GM18951 (cell line): ENCODE measurements at regions not wholly inside any gene's neighbourhood (a gene's known extent, or its start where the extent isn't known, plus 50 kb on each side); places are given as distances from the start of the nearest gene placed in this dataset.
"Not testable (repeated sequence)": the region's sequence is repeated elsewhere in the genome, so short reads cannot be mapped to it uniquely, and the experiment has no call there.

Source experiments
- POLR2A ChIP-seq: IDR thresholded peaks from 4 replicates; pipeline ENCODE4 v1.6.1; 2011; ENCODE audit warnings: mild to moderate bottlenecking; ENCODE audit not compliant: insufficient read length, insufficient read depth; ENCODE audit errors: extremely low read depth
- in situ Hi-C: fragments of 300-500 bp; cut with MboI; formaldehyde crosslinking; loops from one replicate; pipeline ENCODE4 v1.12.0; 2022; ENCODE audit warnings: low sequenced_read_pairs, mixed read lengths, inconsistent platforms; ENCODE audit not compliant: unreplicated experiment

DNA sequence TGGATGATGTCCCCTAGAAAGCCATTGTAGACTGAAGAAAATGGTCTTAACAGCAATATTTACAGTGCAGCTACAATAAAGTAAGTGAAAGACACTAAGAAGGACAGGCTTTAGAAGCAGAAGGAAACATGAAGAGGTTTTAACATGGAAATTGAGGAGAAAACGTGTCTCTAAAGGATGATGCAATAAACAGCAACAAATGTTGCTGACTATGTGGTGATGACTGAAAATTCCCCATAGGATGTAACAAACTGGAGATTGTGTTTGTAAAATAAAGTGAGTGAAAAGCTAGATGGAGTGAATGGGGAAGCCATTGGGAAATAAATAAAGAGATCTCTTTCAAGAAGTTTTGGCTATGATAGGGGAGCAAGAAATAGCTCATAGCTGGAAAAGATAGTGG is 186.7 kb upstream of the IPO5 start:
- TF ChIP-seq POLR2A = no peak
- in situ Hi-C loops = no loop called here

DNA sequence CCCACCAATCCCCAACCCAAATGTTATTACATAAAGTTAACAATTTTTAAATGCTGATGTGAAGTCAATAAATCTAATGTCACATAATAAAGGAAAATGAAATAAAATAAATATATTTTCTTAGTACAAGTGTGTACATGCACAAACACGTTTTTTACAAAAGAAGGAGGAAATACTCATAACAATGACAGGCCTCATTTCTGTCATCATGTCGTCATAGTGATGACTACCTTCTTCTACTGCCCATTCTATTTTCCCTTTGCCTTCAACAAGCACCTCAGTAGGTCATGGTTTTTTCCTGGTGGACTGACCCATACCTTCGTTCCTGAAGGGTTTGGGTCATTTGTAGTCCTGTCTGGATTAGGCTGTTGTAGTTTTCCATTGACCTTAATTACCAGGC is 185.3 kb upstream of the IPO5 start:
- TF ChIP-seq POLR2A = no peak
- in situ Hi-C loops = no loop called here

DNA sequence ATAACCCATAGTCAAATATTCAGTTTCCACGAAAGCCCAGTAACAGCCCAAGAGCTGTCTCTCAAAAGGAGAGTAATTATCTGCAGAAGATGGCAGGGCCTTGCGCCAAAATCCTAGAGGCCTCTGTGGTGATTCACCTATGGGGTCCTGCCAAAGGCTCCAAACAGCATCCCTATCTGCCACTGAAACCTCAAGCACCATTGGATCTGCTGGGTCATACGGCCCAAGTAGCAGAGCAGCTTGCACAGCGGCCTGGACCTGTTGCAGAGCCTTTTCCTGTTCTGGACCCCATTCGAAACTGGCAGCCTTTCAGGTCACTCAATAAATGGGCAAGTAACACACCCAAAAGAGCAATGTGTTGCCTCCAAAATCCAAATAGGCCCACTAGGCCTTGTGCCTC is 183.2 kb upstream of the IPO5 start:
- in situ Hi-C loops = not testable (repeated sequence)

DNA sequence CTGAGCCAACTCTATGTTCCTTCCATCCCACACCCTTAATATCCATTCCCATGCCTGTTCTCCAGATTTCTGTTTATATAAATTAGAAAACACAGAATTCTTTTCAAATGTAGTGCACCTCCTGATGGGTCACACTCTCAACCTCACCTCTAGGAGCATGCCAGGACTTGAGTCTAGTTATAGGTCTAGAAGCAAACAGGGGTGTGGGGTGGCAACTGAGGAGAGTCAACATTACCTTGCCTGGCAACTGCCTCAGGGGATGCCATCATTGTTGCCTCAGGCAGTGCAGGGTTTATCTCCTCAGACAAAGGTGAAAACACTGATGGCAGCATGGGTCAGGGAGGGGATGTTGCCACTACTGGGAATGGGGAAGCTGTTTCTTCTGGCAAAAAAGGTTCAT is 181.0 kb upstream of the IPO5 start:
- in situ Hi-C loops = not testable (repeated sequence)

DNA sequence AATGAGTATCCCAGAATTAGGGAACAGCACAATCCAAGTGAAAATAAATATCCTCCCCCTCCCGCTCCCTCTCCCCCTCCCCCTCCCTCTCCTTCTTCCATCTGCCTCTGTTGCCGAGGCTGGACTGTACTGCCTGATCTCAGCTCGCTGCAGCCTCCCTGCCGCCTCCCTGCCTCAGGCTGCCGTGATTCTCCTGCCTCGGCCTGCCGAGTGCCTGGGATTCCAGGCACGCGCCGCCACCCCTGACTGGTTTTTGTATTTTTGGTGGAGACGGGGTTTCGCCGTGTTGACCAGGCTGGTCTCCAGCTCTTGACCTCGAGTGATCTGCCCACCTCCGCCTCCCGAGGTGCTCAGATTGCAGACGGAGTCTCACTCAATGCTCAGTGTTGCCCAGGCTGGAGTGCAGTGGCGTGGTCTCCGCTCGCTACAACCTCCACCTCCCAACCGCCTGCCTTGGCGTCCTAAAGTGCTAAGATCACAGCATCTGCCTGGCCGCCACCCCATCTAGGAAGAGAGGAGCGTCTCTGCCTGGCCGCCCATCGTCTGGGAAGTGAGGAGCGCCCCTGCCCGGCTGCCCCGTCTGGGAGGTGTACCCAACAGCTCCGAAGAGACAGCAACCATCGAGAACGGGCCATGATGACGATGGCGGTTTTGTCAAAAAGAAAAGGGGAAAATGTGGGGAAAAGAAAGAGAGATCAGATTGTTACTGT is 178.9 kb upstream of the IPO5 start:
- in situ Hi-C loops = not testable (repeated sequence)

DNA sequence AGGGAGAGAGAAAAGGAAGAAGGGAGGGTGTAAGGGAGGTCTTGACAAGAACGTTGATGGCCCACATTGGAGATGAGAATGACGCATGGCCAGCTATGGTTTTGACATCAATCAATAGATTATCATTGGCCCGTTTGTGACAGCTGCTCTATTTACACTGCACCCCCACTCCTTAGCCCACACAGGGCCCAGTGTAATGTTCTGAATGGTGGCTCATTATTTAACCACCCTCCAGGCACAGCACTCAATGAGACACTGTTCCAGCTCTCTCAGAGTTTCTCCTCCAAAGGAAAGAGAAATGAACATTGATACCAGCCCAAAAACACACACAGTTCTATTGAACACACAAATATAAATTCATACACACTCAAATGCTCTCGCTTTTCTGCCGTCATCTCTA is 173.0 kb upstream of the IPO5 start:
- TF ChIP-seq POLR2A = no peak
- in situ Hi-C loops = no loop called here

DNA sequence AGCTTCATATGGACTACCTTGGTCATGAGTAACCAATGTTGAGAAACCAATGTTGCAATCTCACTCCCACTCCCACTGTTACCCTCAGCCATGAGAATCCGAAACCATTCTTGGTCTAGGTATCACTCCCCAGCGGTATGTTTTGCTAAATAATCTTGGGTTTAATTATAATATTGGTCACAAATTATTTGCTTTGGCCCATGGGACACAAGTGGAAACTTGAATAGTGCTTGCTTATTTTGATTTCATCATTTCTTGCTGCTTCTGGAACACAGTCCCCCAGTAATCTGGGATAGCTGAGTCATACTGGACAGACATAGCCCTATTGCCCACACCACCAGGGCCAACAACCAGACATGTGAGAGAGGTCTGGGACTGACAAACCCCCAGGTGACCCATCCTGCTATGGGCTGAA is 171.6 kb upstream of the IPO5 start:
- no peak for TF ChIP-seq POLR2A
- in situ Hi-C loops = no loop called here

DNA sequence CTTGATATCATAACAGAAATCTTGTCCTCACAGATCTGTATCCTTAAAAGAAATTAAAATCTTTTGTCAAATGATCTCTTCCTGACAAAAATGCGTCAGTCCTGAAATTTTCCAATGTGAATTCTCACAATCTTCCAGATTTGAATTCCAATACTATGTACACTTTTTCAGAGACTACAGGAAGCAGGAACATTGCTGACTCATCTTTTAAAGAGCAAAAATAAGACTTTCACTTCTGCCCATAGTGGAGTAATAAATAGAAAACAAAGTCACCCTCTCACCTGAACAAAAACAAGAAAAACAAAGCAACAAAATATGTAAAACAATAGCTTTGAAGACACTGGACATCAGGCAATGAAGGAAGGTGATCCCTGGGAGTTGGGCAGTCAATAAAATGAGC is 167.0 kb upstream of the IPO5 start:
- TF ChIP-seq POLR2A = no peak

DNA sequence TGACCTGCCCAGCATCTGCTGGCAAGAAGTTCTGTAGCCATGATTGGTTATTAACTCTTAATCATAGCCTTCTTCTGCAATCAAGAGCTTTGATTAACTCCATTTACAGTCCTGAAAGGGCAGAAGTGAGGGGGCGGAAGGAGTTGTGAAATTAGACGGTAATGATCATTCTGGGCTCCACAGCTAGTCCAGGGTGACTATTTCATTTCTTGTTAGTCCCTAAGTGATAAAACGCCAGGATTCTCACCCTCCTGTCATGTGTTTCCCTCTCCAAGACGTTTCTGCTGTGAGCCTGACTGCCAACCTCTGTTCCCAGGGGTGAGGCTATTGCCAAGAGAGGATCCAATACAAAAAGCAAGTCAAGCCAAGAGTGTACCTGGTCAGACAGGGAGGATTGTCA is 155.9 kb upstream of the IPO5 start:
- no peak for TF ChIP-seq POLR2A
- in situ Hi-C loops = no loop called here

More for the DNA sequence above, 167.0 kb upstream of the IPO5 start:
- in situ Hi-C loops = no loop called here

DNA sequence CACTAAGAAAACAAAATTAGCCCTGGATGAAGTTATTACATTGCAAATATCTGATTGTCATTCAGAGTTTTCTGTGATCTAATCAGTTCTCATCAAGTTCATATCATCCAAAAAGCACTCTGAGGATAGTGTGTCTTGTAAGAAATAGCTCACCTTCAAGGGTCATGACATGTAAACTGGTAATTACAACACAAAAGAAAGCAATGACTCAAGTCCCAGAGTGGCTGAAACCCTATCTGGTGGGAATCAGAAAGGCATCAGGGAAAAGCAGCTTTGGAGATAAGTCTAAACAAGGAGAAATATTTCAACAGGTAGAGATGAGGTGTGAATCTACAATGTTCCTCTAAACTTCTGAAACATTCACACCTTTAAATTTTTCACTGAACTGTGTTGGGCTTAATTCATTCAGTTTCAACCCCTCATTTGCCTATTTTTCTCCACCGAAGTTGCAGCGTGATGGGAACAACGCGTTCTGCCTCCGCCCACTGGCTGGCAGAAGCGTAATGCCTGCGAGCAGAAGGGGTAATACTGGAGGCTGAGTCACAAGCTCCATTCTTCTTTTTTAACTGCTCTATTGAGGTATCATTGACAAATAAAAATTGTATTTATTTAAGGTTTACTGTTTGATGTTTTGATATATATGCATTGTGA is 155.2 kb upstream of the IPO5 start:
- in situ Hi-C loops = no loop called here
- no peak for TF ChIP-seq POLR2A

DNA sequence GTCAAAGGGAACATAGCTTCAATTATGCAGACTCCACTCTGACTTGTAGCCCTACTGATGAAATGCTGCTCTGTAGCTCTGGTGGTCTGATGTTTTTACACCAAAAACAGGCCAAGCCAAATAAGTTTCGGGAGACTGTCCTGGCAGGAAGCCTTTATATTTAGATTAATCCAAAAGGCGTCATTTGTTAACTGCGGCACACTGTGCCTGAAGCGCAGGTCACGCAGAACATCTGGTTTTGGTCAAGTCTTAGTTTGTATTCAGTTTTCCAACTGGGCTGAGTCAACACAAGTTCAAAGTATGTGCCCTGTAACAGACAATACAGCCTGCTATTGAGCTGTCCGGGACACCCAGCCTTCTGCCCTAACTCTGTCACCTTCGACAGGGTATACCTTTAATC is 154.6 kb upstream of the IPO5 start:
- in situ Hi-C loops = no loop called here
- no peak for TF ChIP-seq POLR2A

DNA sequence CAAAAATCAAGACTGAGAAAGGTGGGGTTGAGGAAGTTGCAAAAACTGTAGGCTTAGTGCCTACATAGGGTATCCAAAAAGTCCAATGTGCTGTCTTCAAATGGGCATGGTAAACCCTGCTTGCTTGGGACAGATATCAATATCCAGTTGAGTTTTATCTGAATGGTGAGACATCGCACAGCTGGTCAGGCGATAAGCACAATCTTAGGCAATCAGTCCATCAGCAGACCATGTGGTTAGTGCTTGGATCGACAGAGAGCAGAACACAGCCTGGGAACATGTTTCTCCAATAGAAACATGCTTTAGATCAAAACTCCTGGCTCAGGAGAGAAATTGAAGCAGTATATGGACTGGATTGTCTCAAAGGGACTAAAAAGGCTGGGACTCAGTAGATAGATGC is 151.3 kb upstream of the IPO5 start:
- TF ChIP-seq POLR2A = no peak
- in situ Hi-C loops = no loop called here

DNA sequence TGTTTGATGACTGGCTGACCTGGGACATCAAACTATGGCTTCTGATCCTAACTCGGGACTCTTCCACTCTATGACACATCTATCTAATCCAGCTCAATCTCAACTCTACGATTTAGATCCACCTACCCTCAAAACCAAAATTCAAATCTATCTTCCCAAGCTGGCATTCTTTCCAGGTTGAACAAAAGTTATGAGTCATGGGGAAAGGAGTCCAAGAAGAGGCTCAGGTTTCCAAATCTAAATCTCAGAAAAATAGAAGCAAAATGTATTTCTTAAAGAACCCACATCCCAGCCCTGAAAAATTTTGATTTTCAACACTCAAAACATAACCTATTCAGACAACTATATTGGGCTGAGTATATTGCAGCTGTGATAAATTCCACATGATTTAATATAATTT is 143.9 kb upstream of the IPO5 start:
- in situ Hi-C loops = no loop called here
- TF ChIP-seq POLR2A = no peak

DNA sequence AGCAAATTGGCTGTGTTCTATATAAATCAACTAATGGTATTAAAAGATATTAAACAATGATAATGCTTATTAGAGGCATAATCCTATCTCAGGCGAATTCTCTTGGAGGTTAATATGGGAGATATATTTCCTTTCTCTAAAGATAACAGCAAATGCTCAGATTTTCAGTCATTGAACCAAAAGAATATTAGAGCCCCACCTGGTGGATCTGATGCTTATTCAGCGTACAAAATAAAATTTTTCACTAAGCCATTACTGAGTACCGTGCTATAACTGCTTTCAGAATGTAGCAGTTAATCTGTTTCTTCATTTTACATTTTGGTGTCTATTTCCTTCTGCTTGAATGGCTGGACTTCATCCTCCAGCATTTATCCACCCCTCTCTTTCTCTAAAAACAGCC is 143.3 kb upstream of the IPO5 start:
- no peak for TF ChIP-seq POLR2A
- in situ Hi-C loops = no loop called here

DNA sequence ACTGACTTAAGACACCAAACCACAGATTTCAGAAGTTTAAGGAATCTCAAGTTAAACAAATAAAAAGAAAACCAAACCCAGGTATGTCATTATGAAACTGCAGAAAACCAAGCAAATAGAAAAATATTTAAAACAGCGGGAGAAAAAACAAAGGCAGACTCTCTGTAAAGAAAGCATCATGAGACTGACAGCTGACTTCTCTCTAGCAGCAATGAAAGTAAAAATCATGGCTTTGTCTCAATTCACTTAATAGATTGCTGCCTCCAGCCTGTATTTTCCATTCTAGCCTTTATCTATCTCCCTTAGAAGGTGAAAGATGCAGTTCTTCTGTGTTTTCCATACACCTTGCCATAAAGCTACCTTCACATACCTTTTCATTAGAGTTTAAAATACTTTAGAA is 131.1 kb upstream of the IPO5 start:
- TF ChIP-seq POLR2A = no peak
- in situ Hi-C loops = no loop called here
